ENCODE measurements at regions not wholly inside any gene's neighbourhood (a gene's known extent, or its start where the extent isn't known, plus 50 kb on each side); places are given as distances from the start of the nearest gene placed in this dataset.
A peak's percentile ranks its signal among the peaks of the same experiment; 100 is the strongest.

- in situ Hi-C loops (cut with HindIII; ENCODE audit: low pct_unique_long_range_greater_than_20kb, low sequenced_read_pairs): no loop called here
- no peak for TF ChIP-seq JUND (IDR thresholded peaks at IDR 0.05; ENCODE audit: low read depth)
- no peak for DNase-seq (ENCODE audit: low read depth in 1 of 2, low spot score in 1 of 2)
Measured at GRCh38 chr1:87165177-87165576, 163.5 kb upstream of the LMO4 start.

GRCh38 chr1:87167157-87167789 is 161.4 kb upstream of the LMO4 start:
- TF ChIP-seq JUND (IDR thresholded peaks at IDR 0.05; ENCODE audit: low read depth): no peak
- no peak for DNase-seq (ENCODE audit: low read depth in 1 of 2, low spot score in 1 of 2)
- in situ Hi-C loops (cut with HindIII; ENCODE audit: low pct_unique_long_range_greater_than_20kb, low sequenced_read_pairs): no loop called here

GRCh38 chr1:87167848-87168525 is 160.7 kb upstream of the LMO4 start:
- in situ Hi-C loops (cut with HindIII; ENCODE audit: low pct_unique_long_range_greater_than_20kb, low sequenced_read_pairs): no loop called here
- no peak for TF ChIP-seq JUND (IDR thresholded peaks at IDR 0.05; ENCODE audit: low read depth)
- no peak for DNase-seq (ENCODE audit: low read depth in 1 of 2, low spot score in 1 of 2)

- no peak for TF ChIP-seq JUND (IDR thresholded peaks at IDR 0.05; ENCODE audit: low read depth)
- in situ Hi-C loops (cut with HindIII; ENCODE audit: low pct_unique_long_range_greater_than_20kb, low sequenced_read_pairs): no loop called here
- DNase-seq (ENCODE audit: low read depth in 1 of 2, low spot score in 1 of 2): no peak
Measured at GRCh38 chr1:87169263-87169910, 159.3 kb upstream of the LMO4 start.

GRCh38 chr1:87170157-87170556 is 158.5 kb upstream of the LMO4 start:
- no peak for DNase-seq (ENCODE audit: low read depth in 1 of 2, low spot score in 1 of 2)
- in situ Hi-C loops (cut with HindIII; ENCODE audit: low pct_unique_long_range_greater_than_20kb, low sequenced_read_pairs): no loop called here
- TF ChIP-seq JUND (IDR thresholded peaks at IDR 0.05; ENCODE audit: low read depth): no peak

GRCh38 chr1:87170931-87171598 is 157.6 kb upstream of the LMO4 start:
- in situ Hi-C loops (cut with HindIII; ENCODE audit: low pct_unique_long_range_greater_than_20kb, low sequenced_read_pairs): no loop called here
- TF ChIP-seq JUND (IDR thresholded peaks at IDR 0.05; ENCODE audit: low read depth): no peak

GRCh38 chr1:87173231-87173630 is 155.4 kb upstream of the LMO4 start:
- in situ Hi-C loops (cut with HindIII; ENCODE audit: low pct_unique_long_range_greater_than_20kb, low sequenced_read_pairs): no loop called here
- no peak for DNase-seq (ENCODE audit: low read depth in 1 of 2, low spot score in 1 of 2)
- TF ChIP-seq JUND (IDR thresholded peaks at IDR 0.05; ENCODE audit: low read depth): no peak

More at GRCh38 chr1:87170931-87171598, 157.6 kb upstream of the LMO4 start:
- DNase-seq (ENCODE audit: low read depth in 1 of 2, low spot score in 1 of 2): no peak

- in situ Hi-C loops (cut with HindIII; ENCODE audit: low pct_unique_long_range_greater_than_20kb, low sequenced_read_pairs): no loop called here
- peak in 1 of 2 experiments; percentile 7 for DNase-seq (ENCODE audit: low read depth in 1 of 2, low spot score in 1 of 2)
- TF ChIP-seq JUND (IDR thresholded peaks at IDR 0.05; ENCODE audit: low read depth): no peak
Measured at GRCh38 chr1:87174724-87175245, 153.9 kb upstream of the LMO4 start.

GRCh38 chr1:87176087-87176486 is 152.6 kb upstream of the LMO4 start:
- no peak for TF ChIP-seq JUND (IDR thresholded peaks at IDR 0.05; ENCODE audit: low read depth)
- in situ Hi-C loops (cut with HindIII; ENCODE audit: low pct_unique_long_range_greater_than_20kb, low sequenced_read_pairs): no loop called here
- DNase-seq (ENCODE audit: low read depth in 1 of 2, low spot score in 1 of 2): no peak

- TF ChIP-seq JUND (IDR thresholded peaks at IDR 0.05; ENCODE audit: low read depth): no peak
- in situ Hi-C loops (cut with HindIII; ENCODE audit: low pct_unique_long_range_greater_than_20kb, low sequenced_read_pairs): no loop called here
- DNase-seq (ENCODE audit: low read depth in 1 of 2, low spot score in 1 of 2): no peak
Measured at GRCh38 chr1:87176514-87176913, 152.2 kb upstream of the LMO4 start.

- DNase-seq (ENCODE audit: low read depth in 1 of 2, low spot score in 1 of 2): no peak
- TF ChIP-seq JUND (IDR thresholded peaks at IDR 0.05; ENCODE audit: low read depth): no peak
- in situ Hi-C loops (cut with HindIII; ENCODE audit: low pct_unique_long_range_greater_than_20kb, low sequenced_read_pairs): no loop called here
Measured at GRCh38 chr1:87178441-87178840, 150.2 kb upstream of the LMO4 start.

GRCh38 chr1:87179076-87179810 is 149.4 kb upstream of the LMO4 start:
- in situ Hi-C loops (cut with HindIII; ENCODE audit: low pct_unique_long_range_greater_than_20kb, low sequenced_read_pairs): no loop called here
- DNase-seq (ENCODE audit: low read depth in 1 of 2, low spot score in 1 of 2): no peak
- no peak for TF ChIP-seq JUND (IDR thresholded peaks at IDR 0.05; ENCODE audit: low read depth)

All from T47D (cell line).